HG02763 (cell line): ENCODE measurements at regions not wholly inside any gene's neighbourhood (a gene's known extent, or its start where the extent isn't known, plus 50 kb on each side); places are given as distances from the start of the nearest gene placed in this dataset.

Experiments used
- ATAC-seq: cut with Tn5 transposase; IDR thresholded peaks from one replicate; pipeline ENCODE4 v1.9.1; 2021; ENCODE audit warnings: mild to moderate bottlenecking, moderate library complexity; ENCODE audit not compliant: unreplicated experiment

DNA sequence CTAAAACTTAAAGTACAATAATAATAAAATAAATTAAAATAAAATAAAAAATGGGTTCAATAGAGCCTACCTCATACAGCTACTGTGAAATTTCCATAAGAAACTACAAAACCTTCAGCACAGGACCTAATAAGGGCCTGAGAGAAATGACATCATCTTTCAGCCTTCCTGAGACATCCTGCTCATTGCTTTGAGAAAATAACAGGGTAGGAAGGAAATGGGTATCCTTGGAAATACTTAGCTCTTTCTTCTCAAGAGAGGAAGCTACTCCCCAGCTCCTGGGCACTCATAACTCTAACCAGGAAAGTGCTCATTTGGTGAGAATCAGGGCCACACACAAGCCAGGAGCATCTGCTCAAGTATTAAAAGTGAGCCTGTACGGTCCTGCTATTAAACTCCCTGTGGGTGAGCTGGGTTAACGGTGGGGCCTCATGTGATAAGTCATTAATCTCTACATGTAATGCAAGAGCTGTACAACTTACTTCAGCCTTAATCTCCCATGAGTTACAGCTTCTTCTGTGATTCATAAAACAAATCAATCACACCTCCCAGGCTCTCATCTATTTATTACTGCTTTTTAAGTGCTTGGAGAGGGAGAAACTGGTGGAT is 141.4 kb downstream of the MAFB start:
- no peak for ATAC-seq

- no peak for ATAC-seq
Measured at GRCh38 chr20:40545478-40545877, 143.6 kb downstream of the MAFB start.

GRCh38 chr20:40542065-40542464 is 147.0 kb downstream of the MAFB start:
- no peak for ATAC-seq

DNA sequence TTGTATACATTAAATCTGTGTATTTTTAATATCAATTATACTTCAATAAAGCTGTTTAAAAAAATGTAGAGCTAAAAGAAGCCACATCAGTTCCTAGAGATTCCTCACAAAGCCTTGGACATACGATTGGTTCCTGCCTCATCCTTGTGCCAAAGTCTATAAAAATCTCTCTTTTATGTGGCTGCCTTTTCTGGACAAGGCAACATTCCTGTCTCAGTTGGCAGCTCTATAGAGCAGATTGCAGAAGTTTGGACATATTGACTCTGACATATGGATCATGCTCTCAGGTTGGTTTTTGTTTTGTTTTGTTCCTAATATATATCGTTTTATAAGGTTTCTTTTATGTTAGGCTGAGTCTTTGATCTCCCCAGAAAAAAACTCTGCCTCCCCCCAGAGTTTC is 148.9 kb downstream of the MAFB start:
- ATAC-seq = no peak

DNA sequence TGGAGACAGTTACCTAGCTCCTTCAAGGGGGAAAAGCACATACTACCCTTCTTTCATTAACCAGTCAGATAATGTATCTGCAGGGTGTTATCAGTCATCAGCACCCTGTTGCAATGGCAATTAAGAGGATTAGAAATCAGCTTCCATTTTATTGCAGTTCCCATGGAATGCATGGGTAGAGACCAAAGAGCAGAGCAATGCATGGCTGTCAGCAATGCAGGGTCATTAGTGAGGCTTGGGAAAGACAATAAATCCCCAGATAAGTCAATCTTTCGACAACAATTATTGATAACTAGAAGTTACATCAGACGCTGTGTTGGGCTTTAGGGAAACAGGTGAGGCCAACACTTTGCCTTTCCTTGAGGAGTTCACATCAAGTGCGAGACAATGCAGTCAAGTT is 150.9 kb downstream of the MAFB start:
- no peak for ATAC-seq

GRCh38 chr20:40536808-40537207 is 152.2 kb downstream of the MAFB start:
- no peak for ATAC-seq

GRCh38 chr20:40535816-40536215 is 153.2 kb downstream of the MAFB start:
- ATAC-seq = no peak

DNA sequence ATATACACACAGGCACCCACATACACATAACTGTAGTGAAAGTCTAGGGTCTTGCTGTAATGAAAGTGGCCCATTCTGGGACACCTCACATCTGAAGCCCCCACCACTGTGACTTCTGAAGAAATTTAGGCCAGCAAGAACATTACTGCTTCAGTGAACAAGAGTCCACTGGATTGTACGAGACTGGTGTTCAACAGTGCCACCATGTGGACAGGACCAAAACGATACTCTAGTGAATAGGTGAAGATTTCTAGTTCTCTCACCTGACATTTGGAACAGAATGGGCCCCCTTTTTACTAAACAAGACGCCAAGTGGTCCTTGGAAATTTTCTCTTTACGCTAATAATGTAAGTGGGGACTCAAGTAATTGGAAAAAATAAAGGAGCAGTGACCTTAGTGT is 156.9 kb downstream of the MAFB start:
- no peak for ATAC-seq

DNA sequence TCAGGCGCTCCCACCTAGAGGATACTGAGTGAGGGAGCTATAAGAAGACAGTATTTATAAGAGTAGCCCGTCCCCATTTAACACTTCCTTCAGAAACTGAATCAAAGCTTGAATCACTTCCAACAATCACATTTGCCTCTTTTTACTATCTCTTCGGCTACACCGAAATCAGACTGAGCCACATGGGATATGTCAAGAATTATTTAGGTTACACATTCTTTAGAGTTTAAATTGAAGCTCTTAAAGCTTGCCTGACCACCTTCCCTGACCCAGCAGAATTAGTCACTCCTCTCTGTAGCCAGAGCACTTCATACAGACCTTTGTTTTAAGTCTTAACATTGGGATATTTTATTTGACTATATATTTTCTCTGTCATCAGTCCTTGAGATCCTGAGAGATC is 163.7 kb downstream of the MAFB start:
- no peak for ATAC-seq

GRCh38 chr20:40524071-40524470 is 165.0 kb downstream of the MAFB start:
- no peak for ATAC-seq

GRCh38 chr20:40522405-40522804 is 166.6 kb downstream of the MAFB start:
- ATAC-seq = no peak

- no peak for ATAC-seq
Measured at GRCh38 chr20:40521962-40522361, 167.1 kb downstream of the MAFB start.

GRCh38 chr20:40519918-40520317 is 169.1 kb downstream of the MAFB start:
- ATAC-seq = no peak

DNA sequence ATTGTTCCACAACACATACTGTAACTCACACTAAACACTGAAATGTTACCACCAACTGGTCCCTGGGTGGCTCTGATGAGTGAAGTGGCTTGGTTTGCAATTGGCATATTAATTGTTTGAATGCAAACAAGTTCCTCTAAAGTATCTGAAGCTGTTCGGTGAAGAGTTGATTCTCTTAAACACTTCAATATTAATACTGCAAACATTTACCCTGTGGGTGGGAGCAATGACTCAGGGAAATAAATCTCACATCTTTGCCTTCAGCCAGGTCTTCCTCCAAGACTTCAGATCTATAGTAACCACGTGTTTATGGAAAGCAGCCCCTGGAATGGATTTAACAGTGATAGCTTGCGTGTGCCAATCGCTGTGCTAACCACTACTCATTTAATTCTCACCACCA is 176.0 kb downstream of the MAFB start:
- ATAC-seq = no peak

DNA sequence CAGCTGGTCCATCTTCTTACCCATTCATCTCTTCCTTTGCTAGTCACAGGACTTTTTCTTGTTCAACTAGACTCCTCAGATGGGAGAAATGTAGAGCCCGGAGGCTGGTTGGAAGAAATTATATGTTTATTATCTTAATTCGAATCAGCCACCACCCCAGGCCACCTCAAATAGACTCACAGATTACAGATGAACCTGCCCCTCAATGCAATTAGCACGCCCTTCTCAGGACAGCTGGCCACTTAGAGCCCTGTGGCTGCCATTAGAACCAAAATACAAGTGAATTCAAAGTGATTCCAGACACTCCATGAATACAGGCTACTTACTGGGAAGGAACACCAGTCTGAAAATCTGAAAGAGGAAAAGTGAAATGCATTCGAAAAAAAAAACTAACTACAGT is 176.4 kb downstream of the MAFB start:
- ATAC-seq = no peak

GRCh38 chr20:40511478-40511877 is 177.6 kb downstream of the MAFB start:
- no peak for ATAC-seq

DNA sequence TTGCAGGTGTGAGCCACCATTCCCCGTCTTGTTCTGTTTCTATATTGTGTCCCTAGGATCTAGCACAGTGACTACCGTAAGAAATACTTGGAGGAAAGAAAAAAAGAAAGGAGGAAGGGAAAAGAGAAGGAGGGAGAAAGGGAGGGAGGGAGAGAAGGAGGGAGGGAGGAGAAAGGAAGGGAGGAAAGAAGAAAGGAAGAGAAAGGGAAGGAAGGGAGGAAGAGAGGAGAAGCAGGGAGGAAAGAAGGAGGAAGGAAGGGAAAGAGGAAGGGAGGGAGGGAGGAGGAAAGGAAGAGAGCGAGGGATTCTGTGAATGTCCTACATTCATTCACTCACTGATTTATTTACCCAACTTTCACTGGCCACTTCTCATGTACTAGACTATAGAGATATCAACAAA is 178.4 kb downstream of the MAFB start:
- no peak for ATAC-seq

DNA sequence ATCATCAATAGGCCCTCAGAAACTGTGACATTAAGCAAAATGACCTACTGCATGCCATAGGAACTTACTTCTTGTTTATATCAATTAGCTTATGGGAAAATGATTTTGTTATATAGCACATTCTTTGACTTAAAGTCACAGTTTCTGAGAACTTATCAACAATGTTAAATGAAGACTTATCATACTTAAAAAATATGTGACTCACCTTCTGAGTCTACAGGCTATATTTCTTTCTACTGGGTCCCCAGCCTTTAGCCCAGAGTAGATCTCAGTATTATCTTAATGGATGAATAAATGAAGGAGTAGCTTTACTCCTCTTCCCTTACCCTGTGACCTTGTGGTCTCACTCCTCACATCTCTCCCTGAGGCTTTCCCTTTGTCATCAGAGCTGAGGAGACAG is 180.2 kb downstream of the MAFB start:
- no peak for ATAC-seq

DNA sequence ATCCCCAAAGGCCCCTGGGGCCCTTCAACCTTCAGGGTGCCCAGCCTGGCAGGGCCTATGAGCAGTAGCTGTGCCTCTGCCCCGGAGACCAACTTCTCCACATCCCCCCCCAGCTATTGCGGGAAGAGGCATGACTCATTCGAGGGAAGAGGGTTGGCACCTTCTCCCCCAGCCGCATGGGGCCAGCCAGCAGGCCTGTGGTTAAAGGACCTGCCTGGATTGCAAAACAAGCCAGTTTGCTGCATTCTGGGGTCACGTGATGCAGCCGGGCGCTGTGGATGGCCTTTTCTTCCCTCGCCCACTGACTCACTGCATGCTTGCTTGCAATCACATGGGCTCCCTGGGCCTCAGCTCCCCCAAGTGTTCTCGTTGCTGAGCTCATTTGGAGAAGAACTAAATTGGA is 182.5 kb downstream of the MAFB start:
- ATAC-seq = no peak

DNA sequence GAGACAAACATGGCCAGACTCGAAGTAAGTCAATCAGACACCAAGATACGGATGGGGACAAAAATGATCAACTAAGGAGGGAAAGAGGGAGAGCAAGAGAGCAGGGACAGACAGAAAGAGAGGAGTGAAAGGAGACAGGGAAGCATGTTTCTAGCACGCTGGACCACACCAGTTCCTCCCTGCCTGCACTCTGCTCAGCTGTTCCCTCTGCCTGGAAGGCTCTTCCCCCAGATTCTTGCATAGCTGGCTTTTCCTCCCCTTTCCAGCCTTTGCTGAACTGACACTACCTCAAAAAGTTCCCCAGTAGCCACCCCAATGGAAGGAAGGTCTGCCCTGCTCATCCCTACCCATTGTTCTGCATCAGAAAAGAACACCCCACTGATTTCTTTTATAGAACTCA is 185.9 kb downstream of the MAFB start:
- ATAC-seq = no peak

DNA sequence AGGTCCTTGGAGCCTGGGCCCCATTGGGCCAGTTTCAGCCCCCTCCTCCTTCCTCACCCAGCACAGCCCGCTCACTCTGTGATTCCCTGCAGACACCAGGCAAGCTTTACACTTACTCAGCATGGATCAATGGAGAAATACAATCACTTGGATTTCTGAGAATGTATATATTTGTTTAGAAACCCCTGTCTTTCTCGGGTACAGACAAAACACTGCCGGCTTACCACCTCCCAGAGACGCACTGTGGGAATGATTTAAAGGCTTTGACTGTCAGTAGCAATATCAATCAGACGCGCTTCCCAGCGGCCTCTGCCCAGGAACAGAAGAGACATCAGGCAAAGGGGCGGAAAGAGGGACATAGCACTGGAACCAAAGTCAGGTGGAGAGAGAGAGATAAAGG is 186.5 kb downstream of the MAFB start:
- ATAC-seq = no peak

DNA sequence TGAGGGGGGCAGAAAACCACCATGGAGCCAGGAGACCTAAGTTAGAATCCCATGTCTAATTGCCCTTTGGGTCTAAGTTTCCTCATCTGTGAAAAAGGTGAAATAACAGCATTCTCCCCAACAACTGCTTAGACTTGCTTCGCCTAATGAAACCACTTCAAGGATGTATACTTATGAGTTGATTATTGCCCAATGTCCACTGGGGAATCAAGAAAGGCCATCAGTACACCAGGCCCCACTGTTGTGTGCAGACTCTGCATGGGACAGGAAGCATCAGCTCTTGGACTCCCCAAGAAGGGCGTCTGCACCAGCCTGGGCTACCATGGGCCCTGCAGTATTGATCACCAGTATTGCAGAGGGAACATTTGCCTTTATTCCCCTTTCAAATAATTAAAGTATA is 189.6 kb downstream of the MAFB start:
- ATAC-seq = no peak

DNA sequence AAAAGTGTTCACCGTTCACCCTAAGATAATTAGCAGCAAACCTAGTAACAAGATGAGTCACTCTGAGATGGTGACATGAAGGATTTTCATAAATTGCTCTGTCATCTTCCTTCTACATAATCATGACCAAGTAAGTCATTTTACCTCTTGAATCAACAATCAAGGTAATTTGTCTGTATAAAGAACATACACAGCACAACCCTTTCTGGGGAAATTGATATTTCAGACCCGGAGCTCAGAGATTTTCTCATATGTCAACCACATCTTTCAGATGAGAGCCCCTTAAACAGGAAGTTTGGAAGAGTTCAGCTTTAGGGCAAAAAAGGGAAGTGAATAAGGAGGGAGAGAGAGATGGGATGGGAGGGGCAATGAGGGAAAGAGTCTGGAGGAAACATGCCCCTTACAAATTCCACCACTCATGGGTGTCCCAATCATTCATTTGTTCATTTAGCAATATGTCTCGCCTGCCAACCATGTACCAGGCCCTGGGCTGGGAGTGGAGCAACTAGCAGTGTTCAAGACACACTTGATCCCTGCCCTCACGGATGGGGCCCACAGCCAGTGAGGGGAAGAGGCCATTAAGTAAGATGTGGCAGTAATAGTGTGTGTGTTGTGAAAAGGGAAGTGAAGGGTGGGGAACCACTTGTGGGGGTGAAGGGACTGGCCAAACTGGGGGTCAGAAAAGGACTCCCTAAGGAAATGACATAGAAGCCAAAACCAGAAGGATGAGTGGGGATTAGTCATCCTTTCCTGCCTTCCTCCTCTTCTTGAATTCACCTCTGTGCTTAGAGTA is 190.9 kb downstream of the MAFB start:
- ATAC-seq = no peak
